Activated T-helper 1 cell treated with Interleukin-2 at 50 U/mL for 16 hours (primary cell): ENCODE measurements at regions not wholly inside any gene's neighbourhood (a gene's known extent, or its start where the extent isn't known, plus 50 kb on each side); places are given as distances from the start of the nearest gene placed in this dataset.
A peak's percentile ranks its signal among the peaks of the same experiment; 100 is the strongest.
"Not testable (repeated sequence)": the region's sequence is repeated elsewhere in the genome, so short reads cannot be mapped to it uniquely, and the experiment has no call there.

Experiments used
- DNase-seq: peaks from one replicate; pipeline ENCODE4 v3.0.0-alpha.2; 2020; ENCODE audit warnings: low read depth

DNA sequence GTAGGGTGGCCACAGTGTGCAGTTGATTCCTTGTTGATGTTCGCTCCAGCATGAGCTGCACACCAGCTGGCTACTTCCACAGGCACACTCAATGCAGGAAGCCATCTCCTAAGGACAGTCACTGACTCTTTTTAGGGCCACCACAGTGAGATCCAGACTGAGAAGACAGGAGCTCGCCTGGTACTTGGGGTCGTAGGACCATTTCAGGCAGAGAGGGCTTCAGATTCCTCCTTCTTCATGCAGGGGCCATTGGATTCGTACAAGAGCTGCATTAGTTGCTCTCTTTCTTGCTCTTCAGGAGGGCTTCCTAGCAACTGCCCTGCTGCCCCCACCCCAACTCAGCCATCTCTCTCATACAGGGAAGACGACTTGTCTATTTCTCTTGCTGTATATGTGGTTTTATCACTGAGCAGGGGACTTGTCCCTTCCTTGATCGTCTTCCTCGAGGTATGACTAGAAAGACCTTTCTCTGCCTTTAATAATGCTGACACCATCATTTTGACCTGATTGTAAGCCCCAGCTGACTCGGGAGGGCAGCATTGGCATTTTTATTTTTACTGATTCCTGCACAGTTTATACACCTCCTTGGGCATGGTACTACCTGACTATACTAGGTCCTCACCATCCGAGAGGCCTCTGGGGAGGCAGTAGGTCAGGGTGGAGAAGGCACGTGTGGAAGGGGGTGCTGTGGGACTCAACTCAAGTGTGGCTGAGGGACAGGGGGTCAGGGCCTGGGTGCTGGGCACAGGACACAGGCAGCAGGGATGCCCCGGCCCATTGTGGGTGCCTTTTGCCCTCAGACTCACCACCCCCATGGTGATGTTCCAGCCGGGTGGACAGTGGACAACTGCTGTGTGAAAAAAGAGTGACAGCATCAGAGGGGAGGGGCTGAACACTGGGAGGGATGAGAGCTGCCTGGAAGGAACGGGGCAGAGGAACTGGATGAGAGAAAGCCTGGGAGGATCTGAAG lies 136.7 kb upstream of the ZNF746 start:
- DNase-seq = no peak

- DNase-seq = not testable (repeated sequence)
Observed at GRCh38 chr7:149628361-149629149, 130.9 kb upstream of the ZNF746 start.

DNA sequence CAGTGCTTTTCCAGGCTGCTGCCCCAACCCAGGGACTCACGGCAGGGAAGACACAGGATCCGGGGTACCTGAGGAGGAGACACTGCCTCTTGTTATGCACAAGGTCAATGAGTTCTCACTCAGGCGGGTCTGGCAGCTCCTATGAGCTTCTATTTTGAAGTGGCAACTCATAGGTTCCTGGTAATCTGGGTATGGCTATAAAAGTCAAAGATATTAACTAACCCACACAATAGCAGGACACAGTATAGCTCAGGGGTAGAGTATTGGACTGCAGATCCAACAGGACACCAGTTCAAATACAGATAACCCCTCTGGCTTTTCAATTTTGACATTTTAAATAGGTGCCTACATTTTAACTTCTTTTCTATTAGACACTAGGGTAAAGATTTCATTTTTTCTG lies 130.3 kb upstream of the ZNF746 start:
- no peak for DNase-seq

DNA sequence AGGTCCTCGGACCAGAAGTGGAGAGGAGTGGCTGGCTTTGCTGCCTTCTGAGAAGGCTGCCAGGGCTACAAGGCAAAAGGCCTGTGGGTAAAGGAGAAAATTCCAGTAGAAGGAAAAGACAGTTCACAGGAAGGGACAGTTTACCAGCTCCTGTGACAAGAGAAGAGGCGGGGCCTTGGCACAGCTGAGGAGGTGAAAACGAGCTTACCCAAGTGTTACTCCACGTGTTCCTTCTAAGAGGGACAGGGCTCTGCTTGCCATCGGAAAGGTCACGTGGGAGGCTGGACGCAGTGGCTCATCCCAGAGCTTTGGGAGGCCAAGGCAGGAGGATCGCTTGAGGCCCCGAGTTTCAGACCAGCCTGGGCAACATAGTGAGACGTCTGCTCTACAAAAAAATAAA lies 129.4 kb upstream of the ZNF746 start:
- no peak for DNase-seq

- DNase-seq = no peak
Observed at GRCh38 chr7:149625947-149626392, 128.4 kb upstream of the ZNF746 start.

DNA sequence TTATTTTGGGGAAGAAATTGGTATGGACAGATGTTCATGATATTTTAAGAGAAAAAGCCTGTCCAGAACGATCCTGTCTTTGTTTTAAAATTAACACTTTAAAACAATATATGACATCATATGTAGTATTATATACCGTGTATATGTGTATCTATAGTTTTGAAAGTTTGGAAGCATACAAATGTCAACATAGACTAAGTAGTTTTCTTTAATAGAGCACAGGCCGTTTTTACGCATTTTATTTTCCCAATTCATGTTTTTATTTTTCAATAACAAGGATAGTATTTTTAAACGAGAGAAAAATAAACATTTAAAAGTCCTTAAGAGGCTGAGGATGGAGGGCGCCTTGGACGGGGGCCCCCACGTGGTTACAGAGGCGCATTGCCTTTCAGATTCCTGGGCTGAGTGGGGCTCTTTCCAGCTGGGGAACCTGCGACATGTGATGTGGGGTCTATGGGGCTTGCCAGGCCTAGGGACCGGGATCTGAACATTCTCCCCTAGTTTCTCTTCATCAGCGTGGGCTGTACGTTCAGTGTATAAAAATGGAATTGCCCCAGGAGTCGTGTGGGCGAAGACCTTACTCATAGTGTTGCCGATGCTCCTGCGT lies 127.8 kb upstream of the ZNF746 start:
- peak; percentile 32 for DNase-seq

- peak; percentile 86 for DNase-seq
Observed at GRCh38 chr7:149624419-149625339, 127.1 kb upstream of the ZNF746 start.

- peak; percentile 27 for DNase-seq
Observed at GRCh38 chr7:149624006-149624405, 126.4 kb upstream of the ZNF746 start.

- DNase-seq = not testable (repeated sequence)
Observed at GRCh38 chr7:149623262-149623997, 125.8 kb upstream of the ZNF746 start.

- DNase-seq = no peak
Observed at GRCh38 chr7:149622444-149623210, 125.0 kb upstream of the ZNF746 start.

GRCh38 chr7:149621776-149622175 lies 124.2 kb upstream of the ZNF746 start:
- DNase-seq = no peak

DNA sequence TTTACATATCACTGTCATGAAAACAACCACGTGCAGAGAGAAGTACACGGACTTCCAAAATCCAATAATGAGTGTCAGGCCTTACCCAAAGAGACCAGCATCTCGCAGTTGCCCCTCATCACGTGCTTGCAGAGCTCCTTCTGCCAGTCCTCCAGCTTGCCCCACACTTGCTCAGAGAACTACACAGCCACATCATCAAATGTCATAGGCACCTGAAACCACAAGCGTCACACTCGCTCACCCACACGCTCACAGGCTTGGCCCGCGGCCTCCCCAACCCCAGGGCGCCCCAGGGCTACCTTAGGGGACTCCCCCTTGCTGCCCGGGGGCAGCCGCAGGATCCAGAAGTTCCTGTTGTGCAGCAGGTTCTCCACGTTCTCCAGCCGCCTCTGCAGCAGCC lies 123.4 kb upstream of the ZNF746 start:
- DNase-seq = no peak

GRCh38 chr7:149616898-149617297 lies 119.3 kb upstream of the ZNF746 start:
- DNase-seq = no peak

DNA sequence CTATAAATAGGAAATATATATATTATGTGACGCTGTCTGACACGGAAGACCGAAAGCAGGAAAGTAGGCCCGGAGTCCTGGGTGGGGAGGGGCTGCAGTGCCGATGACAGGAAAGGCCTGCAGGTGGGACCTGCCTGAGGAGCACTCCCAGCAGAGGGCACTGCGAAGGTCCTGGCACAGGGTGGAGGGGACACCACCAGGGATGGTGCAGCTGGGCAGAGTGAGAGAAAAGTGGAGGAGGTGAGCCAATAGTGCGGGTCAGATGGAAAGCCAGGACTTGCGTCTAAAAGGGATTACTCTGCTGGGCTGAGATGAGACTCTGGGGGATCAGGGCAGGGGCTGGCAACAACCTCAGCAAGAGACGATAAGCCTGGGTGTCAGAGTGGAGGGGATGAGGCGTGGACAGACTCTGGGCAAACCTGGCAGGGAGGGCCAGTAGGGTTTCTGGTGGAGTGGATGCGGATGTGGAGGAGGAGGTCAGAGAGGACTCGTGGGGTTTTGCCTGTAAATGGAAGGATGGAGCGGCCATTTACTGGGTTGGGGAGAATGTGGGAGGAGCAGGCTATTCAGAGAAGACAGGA lies 118.2 kb upstream of the ZNF746 start:
- DNase-seq = no peak

DNA sequence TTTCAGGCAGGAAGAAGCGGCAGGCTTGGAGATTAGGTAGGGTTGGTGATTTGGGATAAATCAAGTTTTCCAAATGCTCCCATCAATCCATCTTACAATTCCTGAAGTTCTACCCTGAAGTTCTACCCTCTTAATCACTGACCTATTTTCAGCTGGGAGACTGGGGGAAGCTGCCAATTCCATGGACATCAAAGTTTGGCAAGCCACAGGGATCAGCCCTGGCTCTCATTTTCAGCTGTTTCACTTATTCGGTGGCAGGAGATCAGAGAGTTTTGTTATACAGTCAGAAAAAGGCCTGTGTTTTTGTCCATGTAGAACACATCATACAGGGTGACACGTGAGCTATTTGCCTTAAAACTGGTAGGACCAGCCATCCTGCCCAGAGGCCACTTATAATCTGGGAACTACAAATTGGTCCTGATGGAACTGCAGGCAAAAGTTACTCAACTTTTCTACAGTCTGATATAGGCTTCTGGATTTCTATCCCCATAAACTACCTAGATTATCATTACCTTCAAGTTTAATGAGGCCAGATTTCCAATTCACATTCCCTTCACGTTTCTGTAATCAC lies 112.9 kb upstream of the ZNF746 start:
- DNase-seq = no peak

GRCh38 chr7:149608168-149608567 lies 110.6 kb upstream of the ZNF746 start:
- DNase-seq = no peak

DNA sequence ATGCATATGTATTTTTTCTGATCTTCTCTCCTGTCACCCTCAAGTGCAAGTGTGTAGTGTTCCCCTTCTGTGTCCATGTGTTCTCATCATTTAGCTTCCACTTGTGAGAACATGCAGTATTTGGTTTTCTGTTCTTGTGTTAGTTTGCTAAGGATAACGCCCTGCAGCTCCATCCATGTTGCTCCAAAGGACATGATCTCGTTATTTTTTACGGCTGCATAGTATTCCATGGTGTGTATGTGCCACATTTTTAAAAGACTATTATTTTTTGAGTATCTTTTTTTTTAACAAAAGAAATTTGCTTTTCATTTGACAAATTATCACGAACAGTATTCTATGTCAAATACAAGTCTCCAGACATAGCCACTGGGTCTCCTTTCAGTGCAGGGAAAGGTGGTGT lies 110.1 kb upstream of the ZNF746 start:
- DNase-seq = no peak

GRCh38 chr7:149606826-149607225 lies 109.2 kb upstream of the ZNF746 start:
- no peak for DNase-seq

DNA sequence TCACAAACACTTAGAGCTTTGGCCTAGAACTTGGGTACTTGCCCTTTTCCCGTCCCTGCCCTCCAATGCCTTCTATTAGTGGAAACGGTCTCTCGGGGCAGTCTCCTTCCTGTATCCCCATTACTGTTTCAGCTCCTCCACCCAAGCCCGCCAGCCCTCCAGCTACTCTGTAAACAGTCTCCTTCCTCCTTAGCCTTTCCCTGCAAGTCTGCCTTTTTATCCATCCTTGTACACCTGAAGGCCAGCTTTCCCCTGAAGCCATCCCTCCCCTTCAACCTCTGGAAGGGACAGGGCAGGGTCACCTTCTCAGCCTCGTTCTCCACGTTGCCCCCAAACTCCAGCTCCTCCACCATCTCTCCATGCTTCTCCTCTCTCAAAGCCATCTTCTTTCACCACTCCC lies 108.1 kb upstream of the ZNF746 start:
- no peak for DNase-seq
